A673 (cell line): ENCODE measurements at regions not wholly inside any gene's neighbourhood (a gene's known extent, or its start where the extent isn't known, plus 50 kb on each side); places are given as distances from the start of the nearest gene placed in this dataset.

Experiments used
- EZH2 ChIP-seq: fragments of 200-600 bp; sonication (generic); IDR thresholded peaks from 2 replicates; pipeline ENCODE4 v1.6.1; 2017; ENCODE audit warnings: borderline replicate concordance, low read depth, mild to moderate bottlenecking, mixed read lengths, antibody characterized with exemption, low read length; ENCODE audit not compliant: poor library complexity, severe bottlenecking
- TF ChIP-seq, protein P1 (sequence below): fragments of 300-800, 200-600 bp; sonication (generic); conservative IDR thresholded peaks from 2 replicates; pipeline ENCODE4 v1.5.1; 2017; ENCODE audit warnings: low read depth, mild to moderate bottlenecking, antibody characterized with exemption, low read length, moderate library complexity, mixed read lengths

DNA sequence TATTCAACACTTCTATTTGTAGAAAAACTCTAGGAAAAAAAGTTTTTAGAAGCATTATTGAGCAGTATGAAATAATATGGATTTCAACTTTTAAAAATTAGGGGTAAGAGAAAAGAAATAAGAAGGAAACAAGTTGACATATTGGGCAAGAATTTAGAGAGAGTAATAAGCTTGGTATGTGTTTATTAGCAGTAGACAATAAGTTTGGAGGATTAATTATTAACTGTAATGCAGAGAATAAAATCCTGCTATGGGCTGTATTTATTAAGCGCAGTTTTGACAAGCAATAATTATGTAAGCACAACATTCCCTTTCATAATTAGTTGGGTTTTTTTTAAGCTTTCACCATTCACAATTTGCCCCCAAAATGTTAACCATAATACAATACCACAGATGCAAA lies 162.7 kb upstream of the SLC7A11 start:
- TF ChIP-seq, protein P1, sequence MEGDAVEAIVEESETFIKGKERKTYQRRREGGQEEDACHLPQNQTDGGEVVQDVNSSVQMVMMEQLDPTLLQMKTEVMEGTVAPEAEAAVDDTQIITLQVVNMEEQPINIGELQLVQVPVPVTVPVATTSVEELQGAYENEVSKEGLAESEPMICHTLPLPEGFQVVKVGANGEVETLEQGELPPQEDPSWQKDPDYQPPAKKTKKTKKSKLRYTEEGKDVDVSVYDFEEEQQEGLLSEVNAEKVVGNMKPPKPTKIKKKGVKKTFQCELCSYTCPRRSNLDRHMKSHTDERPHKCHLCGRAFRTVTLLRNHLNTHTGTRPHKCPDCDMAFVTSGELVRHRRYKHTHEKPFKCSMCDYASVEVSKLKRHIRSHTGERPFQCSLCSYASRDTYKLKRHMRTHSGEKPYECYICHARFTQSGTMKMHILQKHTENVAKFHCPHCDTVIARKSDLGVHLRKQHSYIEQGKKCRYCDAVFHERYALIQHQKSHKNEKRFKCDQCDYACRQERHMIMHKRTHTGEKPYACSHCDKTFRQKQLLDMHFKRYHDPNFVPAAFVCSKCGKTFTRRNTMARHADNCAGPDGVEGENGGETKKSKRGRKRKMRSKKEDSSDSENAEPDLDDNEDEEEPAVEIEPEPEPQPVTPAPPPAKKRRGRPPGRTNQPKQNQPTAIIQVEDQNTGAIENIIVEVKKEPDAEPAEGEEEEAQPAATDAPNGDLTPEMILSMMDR = no peak
- no peak for TF ChIP-seq EZH2
